Thyroid gland (tissue), 4 donors: ENCODE measurements at regions not wholly inside any gene's neighbourhood (a gene's known extent, or its start where the extent isn't known, plus 50 kb on each side); places are given as distances from the start of the nearest gene placed in this dataset.

Experiments used
- CTCF ChIP-seq, 6 experiments: fragments of 200-600 bp in 3 of 6; fragments of 450-650 bp in 3 of 6; sonication (generic) in 3 of 6; IDR thresholded peaks; one replicate each; pipeline ENCODE4 v1.5.1; 2016 to 2019; ENCODE audit warnings: antibody characterized with exemption in 6 of 6, mild to moderate bottlenecking in 2 of 6, inconsistent platforms in 1 of 6, moderate library complexity in 1 of 6
- POLR2A ChIP-seq, 2 donors: fragments of 450-650 bp; IDR thresholded peaks; one replicate each; pipeline ENCODE4 v1.6.1; 2017; ENCODE audit warnings: antibody characterized with exemption in 2 of 2, mild to moderate bottlenecking in 2 of 2, moderate library complexity in 1 of 2

- TF ChIP-seq CTCF (IDR thresholded peaks at IDR 0.05) (no peak), POLR2A (IDR thresholded peaks at IDR 0.05) (no peak)
Measured at GRCh38 chr16:51919736-51920135, 627.2 kb downstream of the TOX3 start.
